AG04449 (cell line): ENCODE measurements at regions not wholly inside any gene's neighbourhood (a gene's known extent, or its start where the extent isn't known, plus 50 kb on each side); places are given as distances from the start of the nearest gene placed in this dataset.

Experiments
- CTCF ChIA-PET: fragments of 350-600 bp; formaldehyde crosslinking; extraction: SDS; loops from one replicate; lab custom pipeline; 2021; ENCODE audit warnings: antibody characterized with exemption; lab: Yijun Ruan, JAX
- POLR2A ChIA-PET: fragments of 400-600, 350-600 bp; formaldehyde crosslinking; extraction: SDS; loops from one replicate; lab custom pipeline; 2020; ENCODE audit warnings: antibody characterized with exemption, inconsistent platforms; lab: Yijun Ruan, JAX
- DNase-seq: peaks from one replicate; pipeline ENCODE4 v3.0.0-alpha.2; 2010; ENCODE audit warnings: low read depth, low spot score
- H3K4me3 ChIP-seq: 2 replicates; pipeline ENCODE4 v1.5.1; 2011; ENCODE audit warnings: low read depth, mild to moderate bottlenecking, control low read depth, low read length
- CTCF ChIP-seq: IDR thresholded peaks from one replicate; pipeline ENCODE4 v1.5.1; 2011; ENCODE audit warnings: mild to moderate bottlenecking, moderate library complexity, low read length, control low read depth, inconsistent platforms; ENCODE audit not compliant: insufficient read depth; ENCODE audit errors: missing control alignments

DNA sequence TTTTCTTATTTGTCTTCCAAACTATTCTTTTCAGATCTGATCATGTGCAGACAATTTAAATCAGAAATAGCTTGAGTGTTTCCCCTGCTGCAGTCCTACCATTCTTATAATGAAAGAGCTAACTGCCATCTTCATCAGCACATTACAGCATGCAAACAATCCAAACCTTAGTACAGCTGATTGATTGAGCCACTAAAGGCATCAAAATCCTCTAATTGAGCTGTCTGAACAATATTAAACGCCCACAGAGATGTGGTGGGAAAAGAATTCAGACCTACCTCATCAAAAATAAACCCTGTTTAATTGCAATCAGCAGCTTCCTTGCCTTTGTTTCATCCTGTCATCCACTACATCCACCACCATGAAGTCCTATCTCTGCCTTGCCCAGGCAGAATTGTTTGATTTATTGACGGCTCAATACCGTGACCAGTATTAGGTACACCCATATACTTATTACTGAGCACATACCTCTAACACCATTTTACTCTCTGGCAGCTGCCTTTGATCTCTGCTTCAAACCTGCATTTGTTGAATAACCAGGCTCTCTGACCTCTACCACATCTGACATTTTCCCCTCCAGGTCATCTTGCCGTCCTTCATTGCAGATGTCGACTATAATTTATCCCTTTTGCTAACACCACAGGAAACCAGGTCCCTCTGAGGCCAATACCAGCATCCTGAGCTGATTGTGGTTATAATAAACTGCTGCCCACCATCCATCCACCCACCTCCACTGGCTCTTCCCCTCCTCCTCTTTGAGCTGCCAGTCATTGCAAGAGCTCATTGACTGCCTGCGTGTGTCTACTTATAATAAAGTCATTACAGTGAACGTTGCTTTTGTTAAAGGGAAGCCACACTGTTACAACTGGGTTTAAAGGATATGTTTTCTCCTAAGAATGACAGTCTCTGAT, 78.5 kb downstream of the RBM43 start:
- no peak for DNase-seq
- POLR2A ChIA-PET, result no interaction called here
- no peak for TF ChIP-seq CTCF
- no peak overlapping the region for H3K4me3 ChIP-seq
- CTCF ChIA-PET, result interaction anchor here (0.9 to 1.5 kb wide), 2 partner anchors 21 to 23 kb away, joined by 3 to 5 read pairs; no protein-coding TSS in a partner anchor

- no peak for DNase-seq
- POLR2A ChIA-PET, result no interaction called here
- TF ChIP-seq CTCF, result no peak
- no peak overlapping the region for H3K4me3 ChIP-seq
- CTCF ChIA-PET, result no interaction called here
These were observed 79.3 kb downstream of the RBM43 start for GRCh38 chr2:151182396-151182795.

GRCh38 chr2:151181524-151181923, 80.1 kb downstream of the RBM43 start:
- no peak for DNase-seq
- TF ChIP-seq CTCF, result no peak
- POLR2A ChIA-PET, result no interaction called here
- CTCF ChIA-PET, result no interaction called here
- no peak overlapping the region for H3K4me3 ChIP-seq

DNA sequence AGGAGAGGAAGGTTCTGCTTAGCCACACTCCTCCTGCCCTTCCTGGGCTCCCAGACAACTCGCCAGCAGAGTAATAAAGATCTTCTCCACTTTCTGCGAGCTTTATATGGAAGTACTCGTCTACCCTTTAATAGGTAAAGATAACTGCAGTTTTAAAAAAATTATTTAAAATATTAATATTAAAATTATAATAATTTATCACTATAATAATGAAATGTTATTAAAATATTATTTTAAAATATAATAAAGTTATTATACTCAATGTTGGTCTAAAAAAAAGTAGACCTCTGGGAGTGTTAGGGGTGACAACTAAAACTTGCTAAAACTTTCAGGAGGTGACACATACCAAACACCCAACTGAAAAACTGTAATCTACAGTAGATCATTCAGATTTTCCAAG, 81.5 kb downstream of the RBM43 start:
- ChIA-PET POLR2A (no interaction called here), CTCF (no interaction called here)
- H3K4me3 ChIP-seq, result no peak overlapping the region
- TF ChIP-seq CTCF, result no peak
- DNase-seq, result no peak

DNA sequence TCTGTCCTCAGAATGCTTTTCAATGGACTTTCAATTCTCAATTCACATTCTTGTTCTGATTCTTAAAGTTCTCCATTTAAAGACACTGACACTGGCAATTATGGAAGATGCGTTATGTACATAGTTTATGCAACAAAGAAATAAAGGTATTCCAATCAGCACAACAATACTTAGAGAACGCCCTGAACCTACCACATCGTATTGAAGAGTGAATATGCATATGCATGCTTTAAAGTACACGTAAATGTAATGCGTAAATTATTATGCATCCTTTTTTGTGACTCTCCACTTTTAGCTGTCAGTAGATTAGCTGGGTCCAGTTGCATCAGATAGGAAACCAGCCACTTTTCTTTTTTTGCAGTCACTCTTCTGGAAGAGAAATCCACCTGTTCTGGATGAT, 83.5 kb downstream of the RBM43 start:
- no peak for DNase-seq
- no peak for TF ChIP-seq CTCF
- ChIA-PET POLR2A (no interaction called here), CTCF (interaction anchor here (1.6 kb wide), 1 partner anchor 15 kb away, joined by 3 read pairs; no protein-coding TSS in a partner anchor)
- H3K4me3 ChIP-seq, result no peak overlapping the region

GRCh38 chr2:151177756-151178155, 83.9 kb downstream of the RBM43 start:
- DNase-seq, result no peak
- ChIA-PET POLR2A (no interaction called here), CTCF (no interaction called here)
- no peak overlapping the region for H3K4me3 ChIP-seq
- TF ChIP-seq CTCF, result no peak
